Endothelial cell of umbilical vein (primary cell): ENCODE measurements at regions not wholly inside any gene's neighbourhood (a gene's known extent, or its start where the extent isn't known, plus 50 kb on each side); places are given as distances from the start of the nearest gene placed in this dataset.

Experiments
- BruUV-seq: library from RNA; stranded (reverse); fragments of 400-500 nt; replicated peaks from 2 replicates; lab custom pipeline; 2021; lab: Mats Ljungman, UMichigan
- CTCF ChIA-PET: fragments of 300-600, 350-600 bp; sonication (Branson Sonifier 250); formaldehyde crosslinking; loops from one replicate; lab custom pipeline; 2021; ENCODE audit warnings: antibody characterized with exemption, inconsistent platforms; lab: Charles Lee
- POLR2A ChIA-PET: fragments of 300-600, 350-600 bp; sonication (Branson Sonifier 250); formaldehyde crosslinking; loops from one replicate; lab custom pipeline; 2021; ENCODE audit warnings: antibody characterized with exemption, inconsistent platforms; lab: Charles Lee
- DNase-seq: peaks from one replicate; pipeline ENCODE4 v3.0.0-alpha.2; 2011; ENCODE audit warnings: low read depth, low spot score
- FAIRE-seq: peaks from 2 replicates; lab custom pipeline; 2011; peaks lifted over from hg19 to GRCh38; lab: Jason Lieb, UNC
- H2AFZ ChIP-seq: 2 replicates; pipeline ENCODE4 v1.6.0; 2012; ENCODE audit warnings: low read depth, low read length, control low read depth, inconsistent platforms
- H3K27ac ChIP-seq: 2 replicates; pipeline ENCODE4 v1.5.1; 2011; ENCODE audit warnings: low read depth, mild to moderate bottlenecking, control low read depth, low read length, moderate library complexity; ENCODE audit not compliant: insufficient read depth
- H3K27me3 ChIP-seq, 2 experiments: 2 replicates each; pipeline versions ENCODE4 v1.6.0 to v1.6.1; 2011; ENCODE audit warnings: low read length in 2 of 2, mixed read lengths in 1 of 2; ENCODE audit not compliant: control insufficient read depth in 2 of 2, insufficient read depth in 2 of 2
- H3K36me3 ChIP-seq, 2 experiments: 2 replicates in 1 of 2; 3 replicates in 1 of 2; pipeline ENCODE4 v1.5.1; 2011; ENCODE audit warnings: low read length in 2 of 2, mild to moderate bottlenecking in 1 of 2, moderate library complexity in 1 of 2; ENCODE audit not compliant: control insufficient read depth in 2 of 2, insufficient read depth in 2 of 2; ENCODE audit errors: extremely low read depth in 1 of 2
- H3K4me1 ChIP-seq: 3 replicates; pipeline ENCODE4 v1.5.1; 2011; ENCODE audit warnings: mild to moderate bottlenecking, low read length; ENCODE audit not compliant: control insufficient read depth, insufficient read depth; ENCODE audit errors: extremely low read depth
- H3K4me2 ChIP-seq: 2 replicates; pipeline ENCODE4 v1.6.1; 2011; ENCODE audit warnings: low read length, control low read depth, mixed read lengths; ENCODE audit not compliant: insufficient read depth
- H3K4me3 ChIP-seq, 3 experiments: fragments of 200-600 bp in 1 of 3; sonication (generic), shearing (Covaris generic) in 1 of 3; replicated peaks in 1 of 3; 2 replicates each; pipeline ENCODE4 v1.5.1; 2011 to 2016; ENCODE audit warnings: control low read depth in 3 of 3, low read length in 3 of 3, mild to moderate bottlenecking in 2 of 3, inconsistent platforms in 1 of 3, low read depth in 1 of 3, moderate library complexity in 1 of 3; ENCODE audit not compliant: insufficient read depth in 1 of 3
- H3K79me2 ChIP-seq: 2 replicates; pipeline ENCODE4 v1.6.0; 2012; ENCODE audit warnings: low read length, inconsistent platforms; ENCODE audit not compliant: control insufficient read depth, insufficient read depth
- H3K9ac ChIP-seq: replicated peaks from 2 replicates; pipeline ENCODE3; 2011; ENCODE audit warnings: low read length, control low read depth; ENCODE audit not compliant: insufficient read depth; ENCODE audit errors: extremely low read depth
- H3K9me1 ChIP-seq: replicated peaks from 3 replicates; pipeline ENCODE4 v1.6.0; 2011; ENCODE audit warnings: mild to moderate bottlenecking, low read length; ENCODE audit not compliant: control insufficient read depth, insufficient read depth; ENCODE audit errors: extremely low read depth
- H3K9me3 ChIP-seq: replicated peaks from 2 replicates; pipeline ENCODE4 v1.5.1; 2012; ENCODE audit warnings: low read length, inconsistent platforms; ENCODE audit not compliant: control insufficient read depth, insufficient read depth
- H4K20me1 ChIP-seq: replicated peaks from 2 replicates; pipeline ENCODE3; 2011; ENCODE audit warnings: mild to moderate bottlenecking, low read length; ENCODE audit not compliant: control insufficient read depth, insufficient read depth; ENCODE audit errors: extremely low read depth
- CTCF ChIP-seq, 2 donors: IDR thresholded peaks; 1 replicate in 1 of 2; 2 replicates in 1 of 2; pipeline ENCODE4 v1.5.1; 2011; ENCODE audit warnings: low read length in 2 of 2, mild to moderate bottlenecking in 2 of 2, moderate library complexity in 2 of 2, control low read depth in 1 of 2, inconsistent platforms in 1 of 2, low read depth in 1 of 2; ENCODE audit not compliant: insufficient read depth in 1 of 2; ENCODE audit errors: extremely low read depth in 1 of 2
- EZH2 ChIP-seq: IDR thresholded peaks from 2 replicates; pipeline ENCODE4 v1.6.1; 2012; ENCODE audit warnings: borderline replicate concordance, low read depth, mild to moderate bottlenecking, moderate library complexity, low read length, inconsistent platforms; ENCODE audit not compliant: severe bottlenecking
- FOS ChIP-seq: IDR thresholded peaks from 2 replicates; pipeline ENCODE4 v1.6.1; 2011; ENCODE audit warnings: mild to moderate bottlenecking, low read length, moderate library complexity, borderline replicate concordance; ENCODE audit not compliant: insufficient read depth
- GATA2 ChIP-seq: IDR thresholded peaks from 2 replicates; pipeline ENCODE4 v1.7.0; 2011; ENCODE audit warnings: low read depth, mild to moderate bottlenecking, moderate library complexity, mixed read lengths, low read length; ENCODE audit not compliant: insufficient read length, insufficient read depth
- JUN ChIP-seq: IDR thresholded peaks from 2 replicates; pipeline ENCODE4 v1.6.1; 2011; ENCODE audit warnings: borderline replicate concordance, low read depth; ENCODE audit not compliant: insufficient read length, insufficient read depth
- MAX ChIP-seq: IDR thresholded peaks from 2 replicates; pipeline ENCODE4 v1.6.1; 2011; ENCODE audit not compliant: insufficient read depth, insufficient read length
- MYC ChIP-seq: IDR thresholded peaks from one replicate; pipeline ENCODE4 v1.6.1; 2011; ENCODE audit warnings: mild to moderate bottlenecking, low read depth, low read length
- POLR2A ChIP-seq: IDR thresholded peaks from 2 replicates; pipeline ENCODE4 v1.6.1; 2012; ENCODE audit warnings: low read depth, mild to moderate bottlenecking, control low read depth, low read length
- POLR2AphosphoS5 ChIP-seq: IDR thresholded peaks from 2 replicates; pipeline ENCODE4 v1.6.1; 2012; ENCODE audit warnings: low read depth, mild to moderate bottlenecking, control low read depth, low read length, moderate library complexity; ENCODE audit not compliant: insufficient read depth
- dilution Hi-C: fragments of 300-500 bp; cut with MboI; formaldehyde crosslinking; loops from one replicate; pipeline ENCODE4 v1.15.0; 2019; ENCODE audit warnings: low sequenced_read_pairs; ENCODE audit not compliant: extremely low pct_ligation_motif_present
- intact Hi-C: fragments of 100-400 bp; cut with micrococcal nuclease; formaldehyde crosslinking; loops from one replicate; pipeline ENCODE4 v1.10.0; 2022

DNA sequence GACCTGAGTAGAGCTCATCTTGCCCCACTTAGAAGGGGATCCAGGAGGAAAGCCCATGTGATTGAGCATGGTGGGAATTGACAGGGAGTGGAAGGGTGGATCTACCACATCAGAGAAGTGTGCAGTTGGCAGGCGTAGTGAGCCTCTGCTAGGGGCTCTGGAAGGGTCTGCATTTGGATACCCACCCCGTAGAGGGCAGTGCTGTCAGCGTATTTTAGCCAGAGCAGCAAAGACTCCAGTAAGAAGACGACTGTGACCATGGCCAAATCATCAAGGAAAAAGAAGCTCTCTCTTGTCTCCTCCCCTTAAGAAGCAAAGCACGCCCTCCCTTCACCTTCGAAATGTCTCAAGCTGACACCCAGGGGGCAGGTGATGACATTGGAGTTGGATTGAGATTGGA is 68.8 kb upstream of the INHBA start:
- H3K9me3 ChIP-seq: no peaks in the 10 kb centered on the region
- H3K27me3 ChIP-seq: no peaks in the 10 kb centered on the region
- no peaks in the 10 kb centered on the region for H3K9me1 ChIP-seq
- dilution Hi-C loops (no loop called here), intact Hi-C loops (no loop called here)
- H2AFZ ChIP-seq: no peak overlapping the region
- H3K36me3 ChIP-seq: no peaks in the 10 kb centered on the region
- H3K9ac ChIP-seq: no peak overlapping the region
- BruUV-seq: no TSS peak
- H3K4me3 ChIP-seq: no peak overlapping the region
- POLR2A ChIA-PET: no interaction called here
- H3K79me2 ChIP-seq: no peaks in the 10 kb centered on the region
- DNase-seq: no peak
- CTCF ChIA-PET: no interaction called here
- FAIRE-seq: no peak
- no peaks in the 10 kb centered on the region for H3K4me1 ChIP-seq
- TF ChIP-seq EZH2: no peak
- no peak for TF ChIP-seq POLR2AphosphoS5
- no peak for TF ChIP-seq JUN
- TF ChIP-seq POLR2A: no peak
- TF ChIP-seq GATA2: no peak
- TF ChIP-seq CTCF (IDR thresholded peaks at IDR 0.05; ENCODE audit: extremely low read depth in 1 of 2, insufficient read depth in 1 of 2, low read depth in 1 of 2, low read length in 2 of 2): no peak
- TF ChIP-seq MAX: no peak
- no peak for TF ChIP-seq MYC
- TF ChIP-seq FOS: no peak
- H3K27ac ChIP-seq: no peak overlapping the region
- no peak overlapping the region for H3K4me2 ChIP-seq
- H4K20me1 ChIP-seq: no peaks in the 10 kb centered on the region
